Activated CD4-positive, alpha-beta T cell treated with anti-CD3 and anti-CD28 coated beads for 24 hours (primary cell): ENCODE measurements at regions not wholly inside any gene's neighbourhood (a gene's known extent, or its start where the extent isn't known, plus 50 kb on each side); places are given as distances from the start of the nearest gene placed in this dataset.

Source experiments
- DNase-seq, 2 donors: peaks; one replicate each; pipeline ENCODE4 v3.0.0-alpha.2; 2020; ENCODE audit warnings: low read depth in 2 of 2

GRCh38 chr3:87423336-87423735 lies 147.0 kb upstream of the POU1F1 start:
- DNase-seq, result no peak

DNA sequence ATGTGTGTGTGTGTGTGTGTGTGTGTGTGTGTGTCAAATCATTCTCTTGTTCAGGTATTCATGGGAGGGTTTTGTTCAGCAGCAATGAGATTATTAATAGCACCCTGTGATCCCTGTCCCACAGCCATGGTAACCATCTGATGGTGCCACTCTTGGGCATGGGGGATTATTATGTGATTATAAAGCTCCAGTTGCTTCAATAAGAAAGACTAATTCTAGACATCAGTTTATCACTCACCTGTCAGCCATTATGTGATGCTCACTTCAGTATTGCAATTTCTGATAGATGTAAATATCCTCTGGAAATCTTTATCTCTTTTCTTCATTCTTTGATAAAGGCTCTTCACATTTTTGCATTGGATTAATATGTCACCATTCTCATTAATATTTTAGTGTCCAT lies 145.9 kb upstream of the POU1F1 start:
- DNase-seq, result no peak

DNA sequence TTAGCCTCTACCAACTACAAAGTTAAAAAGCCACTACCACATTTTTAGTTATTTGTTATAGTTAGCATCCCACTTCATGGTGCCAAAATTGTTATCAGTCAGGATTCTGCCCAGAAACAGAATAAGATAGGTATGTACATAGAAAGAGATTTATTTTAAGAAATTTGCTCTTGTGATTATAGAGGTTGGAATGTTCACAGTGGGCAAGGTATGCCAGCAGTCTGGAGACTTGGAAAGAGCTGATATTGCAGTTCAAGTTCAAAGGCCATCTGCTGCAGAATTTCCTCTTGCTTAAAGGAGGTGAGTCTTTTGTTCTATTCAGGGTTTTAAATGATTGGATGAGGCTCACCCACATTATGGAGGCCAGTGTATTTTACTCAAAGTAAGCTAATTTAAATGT lies 143.8 kb upstream of the POU1F1 start:
- no peak for DNase-seq

DNA sequence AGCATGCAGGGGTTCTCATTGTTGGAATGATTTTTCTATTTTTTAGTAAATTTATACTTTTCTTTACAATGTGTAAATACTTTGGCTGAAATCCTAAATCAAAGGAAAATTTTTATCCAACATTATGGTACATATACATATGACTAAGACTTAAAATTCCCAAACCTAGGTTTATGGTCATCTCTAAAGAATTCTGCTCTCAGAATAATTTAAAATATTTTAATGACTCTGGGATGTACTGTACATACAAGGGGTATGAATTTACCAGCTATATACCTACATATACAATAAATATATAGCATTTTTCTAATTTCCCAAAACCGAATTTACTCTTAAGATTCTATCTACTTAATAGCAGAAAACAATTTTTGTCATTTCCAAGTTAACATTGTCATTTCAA lies 137.9 kb upstream of the POU1F1 start:
- no peak for DNase-seq

DNA sequence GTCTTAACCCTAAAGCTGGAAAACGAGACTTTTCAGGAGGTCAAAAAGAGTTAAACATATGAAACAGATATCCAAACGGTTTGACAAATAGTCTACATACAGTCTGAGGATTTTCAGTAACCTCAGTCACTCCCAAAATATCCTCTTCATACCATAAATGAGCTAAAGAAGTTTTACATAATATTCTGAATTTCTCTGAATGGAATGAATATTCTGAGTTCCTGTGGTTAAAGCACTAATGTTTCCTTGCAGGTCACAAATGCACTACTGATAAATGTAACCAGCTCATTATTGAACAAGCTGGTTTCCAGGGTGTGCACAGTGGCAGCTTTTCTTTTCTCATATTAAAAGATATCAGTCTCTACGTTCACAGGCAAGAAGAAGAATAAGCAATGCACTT lies 137.4 kb upstream of the POU1F1 start:
- DNase-seq, result no peak

- no peak for DNase-seq
Observed at GRCh38 chr3:87410110-87410509, 133.7 kb upstream of the POU1F1 start.

DNA sequence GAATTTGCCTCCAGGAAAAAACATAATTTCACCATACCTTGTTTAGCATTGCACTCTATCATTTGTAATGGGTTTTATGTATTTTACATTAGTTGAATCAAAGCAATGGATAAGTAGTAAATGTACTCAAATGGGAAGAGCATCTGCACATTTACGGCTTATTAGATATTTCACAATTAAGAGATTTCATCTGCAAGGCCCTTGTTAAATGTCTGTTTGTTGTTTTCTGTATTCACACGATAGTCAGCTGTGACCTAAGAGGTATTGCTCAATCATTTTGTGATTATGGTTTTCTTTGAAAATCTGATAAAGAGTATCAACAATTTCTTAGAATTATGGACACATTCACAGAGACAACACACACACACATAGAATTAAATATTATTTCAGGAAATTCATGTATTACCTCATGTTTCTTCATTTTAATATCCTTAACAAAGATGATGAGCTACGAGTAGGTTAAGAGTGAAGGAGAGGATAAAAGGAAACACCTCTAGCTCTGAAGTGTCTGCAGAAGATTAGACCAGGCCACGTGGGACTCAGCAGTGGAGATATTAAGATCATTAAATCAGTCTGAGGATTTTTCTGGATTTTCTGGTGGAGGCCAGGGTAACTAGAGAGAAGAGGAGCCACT lies 121.9 kb upstream of the POU1F1 start:
- DNase-seq, result no peak

DNA sequence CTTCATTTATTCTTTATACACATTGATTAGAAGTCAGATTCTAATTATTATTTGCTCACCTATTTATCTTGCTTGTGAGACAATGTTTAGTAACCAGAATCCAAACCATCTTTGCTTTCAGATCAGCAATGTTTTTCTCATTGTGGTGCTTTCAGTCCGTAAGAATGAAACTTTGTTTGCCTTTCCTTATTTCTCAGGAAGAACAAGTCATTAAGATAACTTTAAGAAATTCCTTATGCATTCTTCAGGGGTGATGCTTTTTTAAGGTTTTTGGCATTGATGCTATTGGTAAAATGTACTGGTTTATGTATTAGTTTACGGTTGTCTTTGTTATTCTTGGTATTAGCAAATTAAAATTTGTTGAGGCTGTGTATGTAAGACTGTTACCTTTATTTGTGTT lies 120.8 kb upstream of the POU1F1 start:
- no peak for DNase-seq

DNA sequence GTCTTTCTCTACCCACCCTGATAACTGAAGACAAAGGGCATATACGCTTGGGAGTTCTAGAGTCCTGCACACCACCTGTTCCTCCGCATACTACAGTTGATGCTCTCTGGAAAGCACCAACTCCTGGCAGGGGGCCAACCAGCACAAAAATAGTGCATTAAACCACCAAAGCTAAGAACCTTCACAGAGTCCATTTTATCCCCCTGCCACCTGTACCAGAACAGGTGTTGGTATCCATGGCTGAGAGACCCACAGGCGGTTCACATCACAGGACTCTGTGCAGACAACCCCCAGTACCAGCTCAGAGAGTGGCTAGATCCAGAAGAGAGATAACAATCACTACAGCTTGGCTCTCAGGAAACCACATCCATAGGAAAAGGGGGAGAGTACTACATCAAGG lies 114.4 kb upstream of the POU1F1 start:
- DNase-seq, result no peak

DNA sequence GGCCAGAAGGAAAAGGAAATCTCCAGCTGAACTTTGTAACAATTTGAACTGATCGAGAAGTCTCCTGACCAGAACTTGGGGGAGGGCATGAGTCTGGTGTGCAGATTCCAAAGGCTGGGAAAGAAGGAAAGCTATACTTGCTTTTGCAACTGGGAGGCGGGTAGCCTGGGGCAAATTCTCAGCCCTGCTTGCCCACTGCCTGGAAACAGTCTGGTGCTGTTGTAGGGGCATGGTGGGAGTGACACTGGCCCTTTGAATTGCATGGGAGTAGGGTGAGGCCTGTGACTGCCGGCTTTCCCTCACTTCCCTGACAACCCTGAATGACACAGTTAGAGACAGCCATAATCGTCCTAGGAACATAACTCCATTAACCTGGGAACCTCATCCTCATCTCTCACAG lies 114.0 kb upstream of the POU1F1 start:
- no peak for DNase-seq

DNA sequence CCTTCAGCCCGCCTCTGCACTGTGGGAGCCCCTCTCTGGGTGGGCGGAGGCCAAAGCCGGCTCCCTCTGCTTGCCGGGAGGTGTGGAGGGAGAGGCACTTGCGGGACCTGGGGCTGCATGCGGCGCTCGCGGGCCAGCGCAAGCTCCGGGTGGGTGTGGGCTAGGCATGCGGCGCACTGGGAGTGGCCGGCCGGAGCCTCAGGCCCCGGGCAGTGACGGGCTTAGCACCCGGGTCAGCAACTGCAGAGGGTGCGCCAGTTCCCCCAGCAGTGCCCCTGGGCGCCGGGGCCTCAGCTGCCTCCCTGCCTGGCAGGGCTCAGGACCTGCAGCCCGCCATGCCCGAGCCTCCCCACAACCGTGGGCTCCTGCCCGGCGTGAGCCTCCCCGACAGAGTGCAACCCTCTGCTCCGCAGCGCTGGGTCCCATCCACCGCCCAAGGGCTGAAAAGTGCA lies 98.9 kb upstream of the POU1F1 start:
- no peak for DNase-seq

- no peak for DNase-seq
Observed at GRCh38 chr3:87370007-87370406, 93.6 kb upstream of the POU1F1 start.

DNA sequence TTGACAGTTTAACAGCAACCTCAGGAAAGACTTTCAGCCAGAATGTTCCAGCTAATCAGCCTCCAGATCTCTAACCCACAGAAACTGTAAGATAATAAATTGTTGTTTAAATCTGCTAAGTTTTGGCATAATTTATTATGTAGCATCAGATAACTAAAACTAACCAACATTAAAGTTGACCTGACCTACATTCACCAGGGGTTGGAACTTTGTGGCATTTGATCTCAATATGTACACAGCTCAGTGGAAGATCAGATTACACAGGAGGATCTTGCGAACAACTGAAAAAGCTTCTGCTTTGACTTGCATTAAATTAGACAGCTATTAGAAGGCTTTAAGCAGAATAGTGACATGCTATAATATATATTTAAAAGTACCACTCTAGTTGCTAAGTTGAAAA lies 91.4 kb upstream of the POU1F1 start:
- no peak for DNase-seq

DNA sequence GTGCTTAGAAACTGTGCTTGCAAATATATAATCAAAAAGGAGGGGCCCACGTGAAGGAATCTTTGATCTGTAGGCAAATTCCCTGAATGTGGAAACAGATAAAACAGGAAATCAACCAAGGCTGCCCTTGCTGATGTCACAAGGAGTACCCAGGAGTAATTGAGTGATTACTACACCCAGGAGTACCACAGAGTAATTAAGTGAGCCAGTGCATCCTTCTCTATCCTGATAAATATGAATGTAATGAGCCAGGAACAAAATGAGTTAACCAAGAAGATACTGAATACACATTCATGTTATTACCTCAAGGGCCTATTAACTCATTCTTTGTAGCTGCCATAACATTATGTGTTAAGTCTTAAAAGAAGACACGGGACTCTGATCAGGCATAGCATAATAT lies 87.3 kb upstream of the POU1F1 start:
- DNase-seq, result no peak

GRCh38 chr3:87361956-87362355 lies 85.6 kb upstream of the POU1F1 start:
- no peak for DNase-seq

DNA sequence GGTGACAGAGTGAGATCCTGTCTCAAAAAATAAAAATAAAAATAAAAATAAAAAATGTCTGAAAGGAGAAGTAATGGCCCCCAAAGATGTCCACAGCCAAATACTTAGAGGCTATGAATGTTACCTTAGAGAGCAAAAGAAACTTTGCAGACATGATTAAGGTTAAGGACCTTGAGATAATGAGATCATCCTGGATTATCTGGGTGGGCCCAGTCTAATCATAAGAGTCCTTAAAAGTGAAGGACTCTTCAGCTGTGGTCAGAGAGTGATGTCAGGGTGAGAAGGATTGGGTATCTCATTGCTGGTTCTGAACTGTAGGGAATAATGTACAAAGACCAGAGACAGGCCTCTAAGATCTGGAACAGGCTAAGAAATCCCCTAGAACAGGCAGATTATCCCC lies 84.9 kb upstream of the POU1F1 start:
- DNase-seq, result no peak

DNA sequence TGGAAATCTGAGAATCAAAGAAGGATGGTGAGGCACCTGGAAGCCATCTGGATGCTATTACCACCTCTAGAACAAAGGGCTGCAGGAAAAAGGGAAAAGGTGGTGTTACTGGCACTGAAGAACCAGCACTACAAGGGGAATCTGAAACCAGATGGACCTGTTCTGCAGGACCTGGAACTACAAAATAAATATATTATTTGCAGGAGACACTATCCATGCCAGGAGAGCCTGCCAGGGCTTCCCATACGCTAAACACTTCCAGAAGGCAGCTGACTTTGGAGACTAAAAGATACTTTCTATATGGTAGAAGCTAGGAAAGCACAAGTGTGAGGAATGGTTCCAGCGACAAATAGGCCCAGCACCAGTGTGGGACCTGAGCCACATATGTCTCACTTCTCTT lies 83.4 kb upstream of the POU1F1 start:
- no peak for DNase-seq

GRCh38 chr3:87359025-87359424 lies 82.6 kb upstream of the POU1F1 start:
- no peak for DNase-seq

GRCh38 chr3:87358066-87358465 lies 81.7 kb upstream of the POU1F1 start:
- no peak for DNase-seq

- no peak for DNase-seq
Observed at GRCh38 chr3:87354398-87354797, 78.0 kb upstream of the POU1F1 start.

GRCh38 chr3:87351937-87352336 lies 75.6 kb upstream of the POU1F1 start:
- no peak for DNase-seq

DNA sequence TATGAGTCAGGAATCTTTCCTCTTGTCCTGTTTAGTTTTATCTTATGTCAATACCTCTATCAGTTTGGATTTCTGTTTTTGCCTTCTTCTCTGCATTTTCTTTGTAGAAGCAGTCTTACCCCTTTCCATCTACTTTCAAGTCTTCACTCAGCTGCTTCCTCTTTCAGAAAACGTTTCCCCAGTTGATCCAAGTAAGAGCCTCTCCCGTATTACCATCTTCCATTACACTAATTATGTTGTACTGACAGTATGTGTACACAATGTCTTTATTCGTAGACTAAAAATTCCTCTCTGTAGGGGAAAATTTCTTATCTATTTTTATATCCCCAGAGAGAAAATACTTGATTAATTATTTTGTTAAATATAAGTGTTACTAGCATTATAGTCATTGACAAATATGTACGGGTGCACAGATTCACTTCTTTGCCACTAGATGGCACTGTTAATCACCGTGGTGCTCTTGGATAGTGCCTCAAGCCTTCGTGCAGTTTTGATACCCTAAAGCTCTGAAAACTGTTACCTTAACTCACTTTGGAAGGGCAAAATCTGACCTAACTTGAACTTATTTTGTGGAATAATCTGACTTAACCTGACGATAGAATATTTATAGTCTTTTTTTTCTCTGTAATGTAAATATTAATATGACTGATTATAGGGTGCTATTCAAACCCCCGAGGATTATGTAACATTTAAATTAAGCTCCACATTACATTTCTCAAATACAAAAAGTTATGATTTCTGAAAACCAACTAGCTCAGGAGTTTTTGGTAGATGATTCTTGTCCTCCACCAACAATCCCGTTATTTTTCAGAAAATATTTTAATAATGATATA lies 74.2 kb upstream of the POU1F1 start:
- DNase-seq, result no peak

DNA sequence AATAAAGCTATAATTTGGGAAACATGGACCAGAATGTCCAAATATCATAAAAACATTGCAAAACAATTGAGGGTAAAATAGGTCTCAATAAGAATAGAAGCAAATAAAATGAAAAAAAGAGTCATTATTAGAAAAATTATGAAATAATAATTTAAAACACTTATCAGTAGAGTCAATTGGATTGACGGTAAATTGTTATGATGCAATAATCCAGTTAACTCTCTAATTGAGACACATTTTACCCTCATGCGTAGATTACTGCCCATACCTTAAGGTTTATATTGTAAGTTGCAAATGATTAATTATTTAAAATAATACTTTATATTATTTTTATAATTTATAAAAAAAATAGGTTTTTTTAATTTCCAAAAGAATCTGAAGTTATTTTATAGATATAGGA lies 73.4 kb upstream of the POU1F1 start:
- DNase-seq, result no peak

GRCh38 chr3:87336761-87337160 lies 60.4 kb upstream of the POU1F1 start:
- no peak for DNase-seq
